NB4 (cell line): ENCODE measurements at regions not wholly inside any gene's neighbourhood (a gene's known extent, or its start where the extent isn't known, plus 50 kb on each side); places are given as distances from the start of the nearest gene placed in this dataset.

Source experiments
- CTCF ChIP-seq: IDR thresholded peaks from one replicate; pipeline ENCODE4 v1.5.1; 2012; ENCODE audit warnings: low read depth, low read length
- POLR2A ChIP-seq: IDR thresholded peaks from 2 replicates; pipeline ENCODE4 v1.6.1; 2011; ENCODE audit warnings: mild to moderate bottlenecking; ENCODE audit not compliant: insufficient read length; ENCODE audit errors: extremely low read depth

- TF ChIP-seq CTCF (no peak), POLR2A (no peak)
These were observed 73.8 kb upstream of the DUSP10 start for GRCh38 chr1:221815660-221816059.
